ENCODE measurements at regions not wholly inside any gene's neighbourhood (a gene's known extent, or its start where the extent isn't known, plus 50 kb on each side); places are given as distances from the start of the nearest gene placed in this dataset.

GRCh38 chr15:29432191-29433049, 162.8 kb upstream of the NSMCE3 start:
- H3K27me3 ChIP-seq, result no peaks in the 10 kb centered on the region
- no peaks in the 10 kb centered on the region for H3K9me3 ChIP-seq (replicated peaks)
- H3K36me3 ChIP-seq, result no peaks in the 10 kb centered on the region
- DNase-seq, result no peak
- H3K4me3 ChIP-seq, result no peak overlapping the region
- peaks cover 33% of the 10 kb centered on the region for H3K4me1 ChIP-seq
- no peak overlapping the region for H3K27ac ChIP-seq

GRCh38 chr15:29430831-29431230, 161.2 kb upstream of the NSMCE3 start:
- Histone ChIP-seq H3K9me3 (replicated peaks) (no peaks in the 10 kb centered on the region), H3K4me3 (no peak overlapping the region), H3K36me3 (no peaks in the 10 kb centered on the region), H3K27me3 (no peaks in the 10 kb centered on the region), H3K27ac (no peak overlapping the region), H3K4me1 (peaks cover 30% of the 10 kb centered on the region)
- DNase-seq, result no peak

GRCh38 chr15:29430124-29430523, 160.5 kb upstream of the NSMCE3 start:
- peaks cover 23% of the 10 kb centered on the region for H3K4me1 ChIP-seq
- no peak overlapping the region for H3K4me3 ChIP-seq
- DNase-seq, result no peak
- H3K9me3 ChIP-seq (replicated peaks), result no peaks in the 10 kb centered on the region
- H3K27me3 ChIP-seq, result no peaks in the 10 kb centered on the region
- no peak overlapping the region for H3K27ac ChIP-seq
- H3K36me3 ChIP-seq, result no peaks in the 10 kb centered on the region

- Histone ChIP-seq H3K36me3 (no peaks in the 10 kb centered on the region), H3K4me3 (no peak overlapping the region), H3K27ac (no peak overlapping the region), H3K9me3 (replicated peaks) (no peaks in the 10 kb centered on the region), H3K27me3 (no peaks in the 10 kb centered on the region), H3K4me1 (peaks cover 17% of the 10 kb centered on the region)
- DNase-seq, result no peak
These were observed 160.0 kb upstream of the NSMCE3 start for GRCh38 chr15:29429584-29429983.

GRCh38 chr15:29428925-29429573, 159.4 kb upstream of the NSMCE3 start:
- no peak for DNase-seq
- no peaks in the 10 kb centered on the region for H3K27me3 ChIP-seq

GRCh38 chr15:29425864-29426263, 156.2 kb upstream of the NSMCE3 start:
- H3K4me1 ChIP-seq, result peaks cover 15% of the 10 kb centered on the region
- H3K36me3 ChIP-seq, result no peaks in the 10 kb centered on the region
- no peaks in the 10 kb centered on the region for H3K9me3 ChIP-seq (replicated peaks)
- no peak overlapping the region for H3K4me3 ChIP-seq
- H3K27me3 ChIP-seq, result no peaks in the 10 kb centered on the region
- no peak overlapping the region for H3K27ac ChIP-seq
- no peak for DNase-seq

More at GRCh38 chr15:29428925-29429573, 159.4 kb upstream of the NSMCE3 start:
- H3K27ac ChIP-seq, result no peak overlapping the region
- H3K4me1 ChIP-seq, result peaks cover 13% of the 10 kb centered on the region
- H3K4me3 ChIP-seq, result no peak overlapping the region
- H3K36me3 ChIP-seq, result no peaks in the 10 kb centered on the region
- H3K9me3 ChIP-seq (replicated peaks), result no peaks in the 10 kb centered on the region

- no peak for DNase-seq
- Histone ChIP-seq H3K36me3 (no peaks in the 10 kb centered on the region), H3K27me3 (no peaks in the 10 kb centered on the region), H3K4me3 (no peak overlapping the region), H3K4me1 (peaks cover 17% of the 10 kb centered on the region), H3K27ac (no peak overlapping the region), H3K9me3 (replicated peaks) (no peaks in the 10 kb centered on the region)
These were observed 154.5 kb upstream of the NSMCE3 start for GRCh38 chr15:29424118-29424517.

GRCh38 chr15:29422606-29423005, 153.0 kb upstream of the NSMCE3 start:
- H3K4me1 ChIP-seq, result peaks cover 17% of the 10 kb centered on the region
- no peaks in the 10 kb centered on the region for H3K9me3 ChIP-seq (replicated peaks)
- no peak for DNase-seq
- H3K4me3 ChIP-seq, result no peak overlapping the region
- H3K36me3 ChIP-seq, result no peaks in the 10 kb centered on the region
- H3K27me3 ChIP-seq, result no peaks in the 10 kb centered on the region
- H3K27ac ChIP-seq, result no peak overlapping the region; the same call in 1 of the 2 replicates

GRCh38 chr15:29420188-29420587, 150.6 kb upstream of the NSMCE3 start:
- peaks cover 17% of the 10 kb centered on the region for H3K4me1 ChIP-seq
- no peaks in the 10 kb centered on the region for H3K36me3 ChIP-seq
- H3K4me3 ChIP-seq, result no peak overlapping the region
- no peaks in the 10 kb centered on the region for H3K9me3 ChIP-seq (replicated peaks)
- DNase-seq, result peak in 1 of 2 experiments; percentile 18
- H3K27ac ChIP-seq, result no peak overlapping the region; the same call in 1 of the 2 replicates
- no peaks in the 10 kb centered on the region for H3K27me3 ChIP-seq

- H3K27ac ChIP-seq, result no peak overlapping the region
- H3K36me3 ChIP-seq, result no peaks in the 10 kb centered on the region
- H3K9me3 ChIP-seq (replicated peaks), result no peaks in the 10 kb centered on the region
- H3K4me3 ChIP-seq, result no peak overlapping the region
- DNase-seq, result no peak
- H3K27me3 ChIP-seq, result no peaks in the 10 kb centered on the region
- H3K4me1 ChIP-seq, result peaks cover 17% of the 10 kb centered on the region
These were observed 149.3 kb upstream of the NSMCE3 start for GRCh38 chr15:29418931-29419330.

GRCh38 chr15:29418178-29418577, 148.6 kb upstream of the NSMCE3 start:
- no peaks in the 10 kb centered on the region for H3K36me3 ChIP-seq
- no peaks in the 10 kb centered on the region for H3K27me3 ChIP-seq
- H3K9me3 ChIP-seq (replicated peaks), result no peaks in the 10 kb centered on the region
- H3K4me1 ChIP-seq, result peaks cover 17% of the 10 kb centered on the region
- no peak overlapping the region for H3K27ac ChIP-seq
- DNase-seq, result no peak
- H3K4me3 ChIP-seq, result no peak overlapping the region

GRCh38 chr15:29411299-29411698, 141.7 kb upstream of the NSMCE3 start:
- no peak overlapping the region for H3K27ac ChIP-seq
- no peaks in the 10 kb centered on the region for H3K9me3 ChIP-seq (replicated peaks)
- no peaks in the 10 kb centered on the region for H3K27me3 ChIP-seq
- no peaks in the 10 kb centered on the region for H3K36me3 ChIP-seq
- H3K4me3 ChIP-seq, result no peak overlapping the region
- H3K4me1 ChIP-seq, result no peaks in the 10 kb centered on the region
- DNase-seq, result no peak

GRCh38 chr15:29410338-29410737, 140.7 kb upstream of the NSMCE3 start:
- Histone ChIP-seq H3K4me3 (no peak overlapping the region), H3K27ac (no peak overlapping the region)
- DNase-seq, result no peak

GRCh38 chr15:29409890-29410289, 140.3 kb upstream of the NSMCE3 start:
- DNase-seq, result no peak
- H3K4me3 ChIP-seq, result no peak overlapping the region
- H3K27me3 ChIP-seq, result no peaks in the 10 kb centered on the region
- H3K27ac ChIP-seq, result no peak overlapping the region
- H3K9me3 ChIP-seq (replicated peaks), result no peaks in the 10 kb centered on the region
- no peaks in the 10 kb centered on the region for H3K36me3 ChIP-seq
- H3K4me1 ChIP-seq, result no peaks in the 10 kb centered on the region

More at GRCh38 chr15:29410338-29410737, 140.7 kb upstream of the NSMCE3 start:
- no peaks in the 10 kb centered on the region for H3K4me1 ChIP-seq
- H3K9me3 ChIP-seq (replicated peaks), result no peaks in the 10 kb centered on the region
- H3K27me3 ChIP-seq, result no peaks in the 10 kb centered on the region
- H3K36me3 ChIP-seq, result no peaks in the 10 kb centered on the region

- H3K4me1 ChIP-seq, result no peaks in the 10 kb centered on the region
- no peak overlapping the region for H3K4me3 ChIP-seq
- no peak for DNase-seq
- no peak overlapping the region for H3K27ac ChIP-seq
- no peaks in the 10 kb centered on the region for H3K27me3 ChIP-seq
- no peaks in the 10 kb centered on the region for H3K36me3 ChIP-seq
- H3K9me3 ChIP-seq (replicated peaks), result no peaks in the 10 kb centered on the region
These were observed 135.9 kb upstream of the NSMCE3 start for GRCh38 chr15:29405564-29405963.

All from SJCRH30 (cell line).